Fibroblast of lung (primary cell): ENCODE measurements at regions not wholly inside any gene's neighbourhood (a gene's known extent, or its start where the extent isn't known, plus 50 kb on each side); places are given as distances from the start of the nearest gene placed in this dataset.

Experiments
- DNase-seq, 2 donors: peaks; one replicate each; pipeline versions ENCODE4 v3.0.0 to v3.0.0-alpha.2; 2010; ENCODE audit warnings: low read depth in 2 of 2
- H2AFZ ChIP-seq: 2 replicates; pipeline ENCODE4 v1.5.1; 2012; ENCODE audit warnings: low read length, control low read depth, inconsistent platforms
- H3K27ac ChIP-seq: 2 replicates; pipeline ENCODE4 v1.5.1; 2011; ENCODE audit warnings: low read length, control low read depth; ENCODE audit not compliant: insufficient read depth
- H3K27me3 ChIP-seq: 2 replicates; pipeline ENCODE4 v1.5.1; 2011; ENCODE audit warnings: mild to moderate bottlenecking, low read length; ENCODE audit not compliant: control insufficient read depth, insufficient read depth
- H3K36me3 ChIP-seq: 2 replicates; pipeline ENCODE4 v1.5.1; 2011; ENCODE audit warnings: low read length; ENCODE audit not compliant: control insufficient read depth, insufficient read depth
- H3K4me1 ChIP-seq: 2 replicates; pipeline ENCODE4 v1.5.1; 2011; ENCODE audit warnings: low read length; ENCODE audit not compliant: control insufficient read depth, insufficient read depth; ENCODE audit errors: extremely low read depth
- H3K4me2 ChIP-seq: 2 replicates; pipeline ENCODE4 v1.5.1; 2011; ENCODE audit warnings: low read length, control low read depth; ENCODE audit not compliant: insufficient read depth; ENCODE audit errors: extremely low read depth
- H3K4me3 ChIP-seq, 4 experiments: fragments of 200-600 bp in 1 of 4; sonication (generic) in 1 of 4; replicated peaks in 1 of 4; 2 replicates each; pipeline ENCODE4 v1.5.1; 2011 to 2016; ENCODE audit warnings: low read length in 4 of 4, low read depth in 3 of 4, mild to moderate bottlenecking in 3 of 4, control low read depth in 2 of 4, inconsistent platforms in 1 of 4, mixed read lengths in 1 of 4; ENCODE audit not compliant: insufficient read depth in 1 of 4; ENCODE audit errors: control extremely low read depth in 1 of 4
- H3K79me2 ChIP-seq: 2 replicates; pipeline ENCODE4 v1.5.1; 2012; ENCODE audit warnings: mild to moderate bottlenecking, low read length, inconsistent platforms; ENCODE audit not compliant: control insufficient read depth, insufficient read depth
- H3K9ac ChIP-seq: 2 replicates; pipeline ENCODE4 v1.5.1; 2011; ENCODE audit warnings: mild to moderate bottlenecking, low read length, control low read depth; ENCODE audit not compliant: insufficient read depth
- H3K9me3 ChIP-seq: 2 replicates; pipeline ENCODE4 v1.5.1; 2012; ENCODE audit warnings: low read depth, low read length; ENCODE audit not compliant: control insufficient read depth, insufficient read depth
- H4K20me1 ChIP-seq: 2 replicates; pipeline ENCODE4 v1.5.1; 2011; ENCODE audit warnings: low read length; ENCODE audit not compliant: control insufficient read depth, insufficient read depth; ENCODE audit errors: extremely low read depth
- CTCF ChIP-seq, 2 donors: IDR thresholded peaks in 1 of 2; conservative IDR thresholded peaks in 1 of 2; 1 replicate in 1 of 2; 2 replicates in 1 of 2; pipeline ENCODE4 v1.5.1; 2011 to 2012; ENCODE audit warnings: low read length in 2 of 2, control low read depth in 1 of 2, inconsistent platforms in 1 of 2, low read depth in 1 of 2, mild to moderate bottlenecking in 1 of 2
- EZH2 ChIP-seq: IDR thresholded peaks from 2 replicates; pipeline ENCODE4 v1.5.1; 2012; ENCODE audit warnings: low read length, control low read depth, mild to moderate bottlenecking; ENCODE audit errors: missing control alignments

GRCh38 chr18:2192562-2192961 lies 378.7 kb downstream of the METTL4 start:
- DNase-seq: no peak
- no peak overlapping the region for H3K9ac ChIP-seq
- H3K79me2 ChIP-seq: no peaks in the 10 kb centered on the region
- H4K20me1 ChIP-seq: no peaks in the 10 kb centered on the region
- TF ChIP-seq EZH2 (no peak), CTCF (conservative IDR thresholded peaks at IDR 0.05 in 1 of 2, IDR thresholded peaks at IDR 0.05 in 1 of 2; ENCODE audit: low read depth in 1 of 2, low read length in 2 of 2) (no peak)
- H3K9me3 ChIP-seq: no peaks in the 10 kb centered on the region
- no peaks in the 10 kb centered on the region for H3K4me1 ChIP-seq
- no peak overlapping the region for H3K4me2 ChIP-seq
- H3K36me3 ChIP-seq: no peaks in the 10 kb centered on the region
- H2AFZ ChIP-seq: no peak overlapping the region
- H3K4me3 ChIP-seq: no peak overlapping the region
- no peak overlapping the region for H3K27ac ChIP-seq
- H3K27me3 ChIP-seq: no peaks in the 10 kb centered on the region

- H3K4me3 ChIP-seq: no peak overlapping the region
- no peaks in the 10 kb centered on the region for H3K27me3 ChIP-seq
- no peak overlapping the region for H2AFZ ChIP-seq
- H3K4me2 ChIP-seq: no peak overlapping the region
- H3K4me1 ChIP-seq: no peaks in the 10 kb centered on the region
- no peaks in the 10 kb centered on the region for H3K36me3 ChIP-seq
- no peaks in the 10 kb centered on the region for H3K9me3 ChIP-seq
- TF ChIP-seq EZH2 (no peak), CTCF (conservative IDR thresholded peaks at IDR 0.05 in 1 of 2, IDR thresholded peaks at IDR 0.05 in 1 of 2; ENCODE audit: low read depth in 1 of 2, low read length in 2 of 2) (no peak)
- no peak overlapping the region for H3K27ac ChIP-seq
- DNase-seq: no peak
- no peaks in the 10 kb centered on the region for H3K79me2 ChIP-seq
- no peak overlapping the region for H3K9ac ChIP-seq
- H4K20me1 ChIP-seq: no peaks in the 10 kb centered on the region
Measured at GRCh38 chr18:2197946-2198345, 373.4 kb downstream of the METTL4 start.

- no peak overlapping the region for H3K4me3 ChIP-seq
- no peaks in the 10 kb centered on the region for H3K9me3 ChIP-seq
- H3K9ac ChIP-seq: no peak overlapping the region
- no peak for DNase-seq
- no peak overlapping the region for H2AFZ ChIP-seq
- H4K20me1 ChIP-seq: no peaks in the 10 kb centered on the region
- no peaks in the 10 kb centered on the region for H3K79me2 ChIP-seq
- no peaks in the 10 kb centered on the region for H3K36me3 ChIP-seq
- H3K4me2 ChIP-seq: no peak overlapping the region
- H3K4me1 ChIP-seq: no peaks in the 10 kb centered on the region
- TF ChIP-seq CTCF (conservative IDR thresholded peaks at IDR 0.05 in 1 of 2, IDR thresholded peaks at IDR 0.05 in 1 of 2; ENCODE audit: low read depth in 1 of 2, low read length in 2 of 2): no peak
- TF ChIP-seq EZH2: no peak
- no peak overlapping the region for H3K27ac ChIP-seq
- no peaks in the 10 kb centered on the region for H3K27me3 ChIP-seq
Measured at GRCh38 chr18:2199060-2199459, 372.2 kb downstream of the METTL4 start.
